ENCODE measurements at regions not wholly inside any gene's neighbourhood (a gene's known extent, or its start where the extent isn't known, plus 50 kb on each side); places are given as distances from the start of the nearest gene placed in this dataset.

DNA sequence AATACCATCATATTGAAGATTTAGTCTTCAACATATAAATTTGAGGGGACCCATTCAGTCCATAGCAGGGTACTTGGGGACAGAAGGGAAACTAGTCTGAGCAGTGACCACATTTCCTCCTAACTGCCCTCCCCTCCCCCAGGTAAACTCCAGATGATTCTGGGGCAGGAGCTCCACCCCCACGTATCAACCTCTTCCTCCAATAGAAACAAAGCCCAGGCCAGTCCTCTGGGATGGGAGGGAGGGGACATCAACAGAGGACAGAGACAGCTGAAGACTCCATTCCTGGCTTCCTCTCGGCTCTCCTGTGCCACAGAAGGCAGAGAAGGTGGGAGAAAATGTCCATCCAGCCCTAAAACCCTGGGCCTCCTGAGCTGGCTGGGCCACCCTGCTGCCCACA lies 85.0 kb upstream of the TOP1 start:
- CTCF ChIA-PET: no interaction called here

DNA sequence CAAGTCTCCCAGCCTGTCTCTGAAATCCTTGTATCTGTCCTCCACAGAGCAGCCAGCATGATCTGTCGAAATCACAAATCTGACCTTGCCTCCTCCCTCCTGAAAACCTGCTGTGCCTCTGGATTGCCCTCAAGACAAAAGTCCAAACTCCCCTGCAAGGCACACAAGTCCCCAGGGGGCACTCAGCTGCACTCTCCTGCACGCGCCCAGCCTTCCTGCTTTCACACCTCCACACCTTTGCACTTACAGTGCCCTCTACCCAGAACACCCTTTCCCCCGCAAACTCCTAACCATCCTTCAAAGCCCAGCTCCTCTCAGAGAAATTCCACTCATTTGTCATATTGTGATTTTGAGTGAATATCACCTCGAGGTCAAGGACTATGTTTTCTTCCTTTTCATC lies 83.4 kb upstream of the TOP1 start:
- Histone ChIP-seq H3K27me3 (ENCODE audit: control insufficient read depth, insufficient read depth, low read length) (peaks cover 10% of the 10 kb centered on the region), H3K9me3 (ENCODE audit: control insufficient read depth, insufficient read depth, low read depth, low read length) (no peaks in the 10 kb centered on the region), H3K27ac (ENCODE audit: low read length) (no peak overlapping the region), H3K4me3 (ENCODE audit: low read depth in 2 of 2, low read length in 2 of 2) (no peak overlapping the region), H3K4me1 (ENCODE audit: control insufficient read depth, insufficient read depth, low read length) (no peaks in the 10 kb centered on the region), H3K36me3 (ENCODE audit: control insufficient read depth, insufficient read depth, low read length) (no peaks in the 10 kb centered on the region)
- ATAC-seq (no peak), DNase-seq (ENCODE audit: low read depth, low spot score) (no peak)
- ChIA-PET CTCF (interaction anchor here (1.0 to 1.3 kb wide), 2 partner anchors 181 to 204 kb away, joined by 3 to 5 read pairs; no protein-coding TSS in a partner anchor), POLR2A (no interaction called here)
- BruUV-seq (replicated peaks): no TSS peak
- intact Hi-C loops (cut with micrococcal nuclease; ENCODE audit: unreplicated experiment) (loop anchor here (5.0 to 10.0 kb wide), 2 partner anchors 203 to 240 kb away; no protein-coding TSS in a partner anchor), in situ Hi-C loops (cut with HindIII; ENCODE audit: low pct_unique_long_range_greater_than_20kb, low sequenced_read_pairs) (no loop called here)
- TF ChIP-seq TCF7L2 (IDR thresholded peaks at IDR 0.05; ENCODE audit: low read depth, low read length) (no peak), SIN3A (IDR thresholded peaks at IDR 0.05; ENCODE audit: borderline replicate concordance, insufficient read depth, low read depth, low read length) (no peak), POLR2AphosphoS5 (IDR thresholded peaks at IDR 0.05; ENCODE audit: low read depth, low read length) (no peak)
- TF ChIP-seq, protein P1, sequence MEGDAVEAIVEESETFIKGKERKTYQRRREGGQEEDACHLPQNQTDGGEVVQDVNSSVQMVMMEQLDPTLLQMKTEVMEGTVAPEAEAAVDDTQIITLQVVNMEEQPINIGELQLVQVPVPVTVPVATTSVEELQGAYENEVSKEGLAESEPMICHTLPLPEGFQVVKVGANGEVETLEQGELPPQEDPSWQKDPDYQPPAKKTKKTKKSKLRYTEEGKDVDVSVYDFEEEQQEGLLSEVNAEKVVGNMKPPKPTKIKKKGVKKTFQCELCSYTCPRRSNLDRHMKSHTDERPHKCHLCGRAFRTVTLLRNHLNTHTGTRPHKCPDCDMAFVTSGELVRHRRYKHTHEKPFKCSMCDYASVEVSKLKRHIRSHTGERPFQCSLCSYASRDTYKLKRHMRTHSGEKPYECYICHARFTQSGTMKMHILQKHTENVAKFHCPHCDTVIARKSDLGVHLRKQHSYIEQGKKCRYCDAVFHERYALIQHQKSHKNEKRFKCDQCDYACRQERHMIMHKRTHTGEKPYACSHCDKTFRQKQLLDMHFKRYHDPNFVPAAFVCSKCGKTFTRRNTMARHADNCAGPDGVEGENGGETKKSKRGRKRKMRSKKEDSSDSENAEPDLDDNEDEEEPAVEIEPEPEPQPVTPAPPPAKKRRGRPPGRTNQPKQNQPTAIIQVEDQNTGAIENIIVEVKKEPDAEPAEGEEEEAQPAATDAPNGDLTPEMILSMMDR (IDR thresholded peaks at IDR 0.05): no peak
- TF ChIP-seq, protein P2, sequence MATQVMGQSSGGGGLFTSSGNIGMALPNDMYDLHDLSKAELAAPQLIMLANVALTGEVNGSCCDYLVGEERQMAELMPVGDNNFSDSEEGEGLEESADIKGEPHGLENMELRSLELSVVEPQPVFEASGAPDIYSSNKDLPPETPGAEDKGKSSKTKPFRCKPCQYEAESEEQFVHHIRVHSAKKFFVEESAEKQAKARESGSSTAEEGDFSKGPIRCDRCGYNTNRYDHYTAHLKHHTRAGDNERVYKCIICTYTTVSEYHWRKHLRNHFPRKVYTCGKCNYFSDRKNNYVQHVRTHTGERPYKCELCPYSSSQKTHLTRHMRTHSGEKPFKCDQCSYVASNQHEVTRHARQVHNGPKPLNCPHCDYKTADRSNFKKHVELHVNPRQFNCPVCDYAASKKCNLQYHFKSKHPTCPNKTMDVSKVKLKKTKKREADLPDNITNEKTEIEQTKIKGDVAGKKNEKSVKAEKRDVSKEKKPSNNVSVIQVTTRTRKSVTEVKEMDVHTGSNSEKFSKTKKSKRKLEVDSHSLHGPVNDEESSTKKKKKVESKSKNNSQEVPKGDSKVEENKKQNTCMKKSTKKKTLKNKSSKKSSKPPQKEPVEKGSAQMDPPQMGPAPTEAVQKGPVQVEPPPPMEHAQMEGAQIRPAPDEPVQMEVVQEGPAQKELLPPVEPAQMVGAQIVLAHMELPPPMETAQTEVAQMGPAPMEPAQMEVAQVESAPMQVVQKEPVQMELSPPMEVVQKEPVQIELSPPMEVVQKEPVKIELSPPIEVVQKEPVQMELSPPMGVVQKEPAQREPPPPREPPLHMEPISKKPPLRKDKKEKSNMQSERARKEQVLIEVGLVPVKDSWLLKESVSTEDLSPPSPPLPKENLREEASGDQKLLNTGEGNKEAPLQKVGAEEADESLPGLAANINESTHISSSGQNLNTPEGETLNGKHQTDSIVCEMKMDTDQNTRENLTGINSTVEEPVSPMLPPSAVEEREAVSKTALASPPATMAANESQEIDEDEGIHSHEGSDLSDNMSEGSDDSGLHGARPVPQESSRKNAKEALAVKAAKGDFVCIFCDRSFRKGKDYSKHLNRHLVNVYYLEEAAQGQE (IDR thresholded peaks at IDR 0.05; ENCODE audit: insufficient read depth in 1 of 2, low read depth in 2 of 2, low read length in 1 of 2): no peak

More for the DNA sequence above, 85.0 kb upstream of the TOP1 start:
- DNase-seq (ENCODE audit: low read depth, low spot score) (no peak), ATAC-seq (no peak)
- intact Hi-C loops (cut with micrococcal nuclease; ENCODE audit: unreplicated experiment) (loop anchor here (10.0 kb wide), 1 partner anchor 239 kb away; no protein-coding TSS in a partner anchor), in situ Hi-C loops (cut with HindIII; ENCODE audit: low pct_unique_long_range_greater_than_20kb, low sequenced_read_pairs) (no loop called here)
- H3K4me1 ChIP-seq (ENCODE audit: control insufficient read depth, insufficient read depth, low read length): no peaks in the 10 kb centered on the region
- BruUV-seq (replicated peaks): no TSS peak
- POLR2A ChIA-PET: no interaction called here
- H3K36me3 ChIP-seq (ENCODE audit: control insufficient read depth, insufficient read depth, low read length): no peaks in the 10 kb centered on the region
- TF ChIP-seq, protein P2 (IDR thresholded peaks at IDR 0.05; ENCODE audit: insufficient read depth in 1 of 2, low read depth in 2 of 2, low read length in 1 of 2): no peak
- TF ChIP-seq, protein P1 (IDR thresholded peaks at IDR 0.05): no peak
- TF ChIP-seq POLR2AphosphoS5 (IDR thresholded peaks at IDR 0.05; ENCODE audit: low read depth, low read length) (no peak), TCF7L2 (IDR thresholded peaks at IDR 0.05; ENCODE audit: low read depth, low read length) (no peak)
- no peaks in the 10 kb centered on the region for H3K9me3 ChIP-seq (ENCODE audit: control insufficient read depth, insufficient read depth, low read depth, low read length)
- H3K27me3 ChIP-seq (ENCODE audit: control insufficient read depth, insufficient read depth, low read length): peaks cover 4% of the 10 kb centered on the region
- H3K27ac ChIP-seq (ENCODE audit: low read length): no peak overlapping the region
- no peak overlapping the region for H3K4me3 ChIP-seq (ENCODE audit: low read depth in 2 of 2, low read length in 2 of 2)

All from Panc1 (cell line).